ENCODE measurements at regions not wholly inside any gene's neighbourhood (a gene's known extent, or its start where the extent isn't known, plus 50 kb on each side); places are given as distances from the start of the nearest gene placed in this dataset.
A peak's percentile ranks its signal among the peaks of the same experiment; 100 is the strongest.

DNA sequence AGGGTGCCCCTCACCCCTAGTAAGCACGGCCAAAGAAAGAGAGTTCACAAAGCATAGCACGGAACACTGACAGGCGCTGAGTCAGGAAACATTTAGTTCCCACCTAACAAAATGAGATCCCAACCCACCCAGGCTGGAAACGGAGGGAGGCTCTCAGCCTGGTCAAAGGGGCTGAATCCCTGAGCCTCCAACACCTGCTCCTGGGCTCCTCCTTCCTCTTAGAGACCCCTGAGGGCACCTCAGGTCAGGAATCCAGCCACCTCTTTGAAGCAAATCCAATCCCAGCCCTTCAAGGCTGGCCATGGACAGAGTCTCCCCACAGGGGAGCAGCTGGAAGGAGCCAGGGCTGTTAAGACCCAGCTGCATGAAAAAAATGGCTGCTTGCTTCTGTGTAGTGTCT, 154.4 kb upstream of the HES1 start:
- ATAC-seq = peak; percentile 93
- Histone ChIP-seq H3K27me3 (ENCODE audit: insufficient read depth) (no peaks in the 10 kb centered on the region), H3K79me2 (replicated peaks; ENCODE audit: insufficient read depth) (no peaks in the 10 kb centered on the region), H3F3A (replicated peaks; ENCODE audit: low read depth) (no peaks in the 10 kb centered on the region), H3K36me3 (ENCODE audit: insufficient read depth) (no peaks in the 10 kb centered on the region), H3K4me1 (ENCODE audit: insufficient read depth) (no peaks in the 10 kb centered on the region), H3K4me2 (no peak overlapping the region), H3K27ac (ENCODE audit: low read depth) (no peak overlapping the region), H2AFZ (no peak overlapping the region), H4K20me1 (replicated peaks; ENCODE audit: insufficient read depth) (no peaks in the 10 kb centered on the region), H3K9me2 (ENCODE audit: insufficient read depth) (no peaks in the 10 kb centered on the region), H3K4me3 (no peak overlapping the region)
- H3K36me3 Mint-ChIP-seq (ENCODE audit: low read depth) = no peaks in the 10 kb centered on the region
- H3K9me3 Mint-ChIP-seq = no peaks in the 10 kb centered on the region
- DNase-seq (ENCODE audit: low spot score) = peak; percentile 25
- peaks cover 3% of the 10 kb centered on the region; the same call in 1 of the 3 replicates for H3K4me1 Mint-ChIP-seq
- peaks cover 23% of the 10 kb centered on the region for H3K27me3 Mint-ChIP-seq (ENCODE audit: insufficient read depth, low read depth, poor library complexity)
- H3K27ac Mint-ChIP-seq = no peak overlapping the region
- H3K4me3 Mint-ChIP-seq = no peak overlapping the region
- TF ChIP-seq STAT1 (IDR thresholded peaks at IDR 0.05; ENCODE audit: unreplicated experiment) = no peak
- TF ChIP-seq, protein P1, sequence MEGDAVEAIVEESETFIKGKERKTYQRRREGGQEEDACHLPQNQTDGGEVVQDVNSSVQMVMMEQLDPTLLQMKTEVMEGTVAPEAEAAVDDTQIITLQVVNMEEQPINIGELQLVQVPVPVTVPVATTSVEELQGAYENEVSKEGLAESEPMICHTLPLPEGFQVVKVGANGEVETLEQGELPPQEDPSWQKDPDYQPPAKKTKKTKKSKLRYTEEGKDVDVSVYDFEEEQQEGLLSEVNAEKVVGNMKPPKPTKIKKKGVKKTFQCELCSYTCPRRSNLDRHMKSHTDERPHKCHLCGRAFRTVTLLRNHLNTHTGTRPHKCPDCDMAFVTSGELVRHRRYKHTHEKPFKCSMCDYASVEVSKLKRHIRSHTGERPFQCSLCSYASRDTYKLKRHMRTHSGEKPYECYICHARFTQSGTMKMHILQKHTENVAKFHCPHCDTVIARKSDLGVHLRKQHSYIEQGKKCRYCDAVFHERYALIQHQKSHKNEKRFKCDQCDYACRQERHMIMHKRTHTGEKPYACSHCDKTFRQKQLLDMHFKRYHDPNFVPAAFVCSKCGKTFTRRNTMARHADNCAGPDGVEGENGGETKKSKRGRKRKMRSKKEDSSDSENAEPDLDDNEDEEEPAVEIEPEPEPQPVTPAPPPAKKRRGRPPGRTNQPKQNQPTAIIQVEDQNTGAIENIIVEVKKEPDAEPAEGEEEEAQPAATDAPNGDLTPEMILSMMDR (conservative IDR thresholded peaks at IDR 0.05; ENCODE audit: low read depth in 2 of 2) = no peak
- no peak for TF ChIP-seq CREB1 (CRISPR knock-in tag; IDR thresholded peaks at IDR 0.05; ENCODE audit: low read depth)
- no peak for TF ChIP-seq NANOG (IDR thresholded peaks at IDR 0.05; ENCODE audit: borderline replicate concordance)
- TF ChIP-seq, protein P2, sequence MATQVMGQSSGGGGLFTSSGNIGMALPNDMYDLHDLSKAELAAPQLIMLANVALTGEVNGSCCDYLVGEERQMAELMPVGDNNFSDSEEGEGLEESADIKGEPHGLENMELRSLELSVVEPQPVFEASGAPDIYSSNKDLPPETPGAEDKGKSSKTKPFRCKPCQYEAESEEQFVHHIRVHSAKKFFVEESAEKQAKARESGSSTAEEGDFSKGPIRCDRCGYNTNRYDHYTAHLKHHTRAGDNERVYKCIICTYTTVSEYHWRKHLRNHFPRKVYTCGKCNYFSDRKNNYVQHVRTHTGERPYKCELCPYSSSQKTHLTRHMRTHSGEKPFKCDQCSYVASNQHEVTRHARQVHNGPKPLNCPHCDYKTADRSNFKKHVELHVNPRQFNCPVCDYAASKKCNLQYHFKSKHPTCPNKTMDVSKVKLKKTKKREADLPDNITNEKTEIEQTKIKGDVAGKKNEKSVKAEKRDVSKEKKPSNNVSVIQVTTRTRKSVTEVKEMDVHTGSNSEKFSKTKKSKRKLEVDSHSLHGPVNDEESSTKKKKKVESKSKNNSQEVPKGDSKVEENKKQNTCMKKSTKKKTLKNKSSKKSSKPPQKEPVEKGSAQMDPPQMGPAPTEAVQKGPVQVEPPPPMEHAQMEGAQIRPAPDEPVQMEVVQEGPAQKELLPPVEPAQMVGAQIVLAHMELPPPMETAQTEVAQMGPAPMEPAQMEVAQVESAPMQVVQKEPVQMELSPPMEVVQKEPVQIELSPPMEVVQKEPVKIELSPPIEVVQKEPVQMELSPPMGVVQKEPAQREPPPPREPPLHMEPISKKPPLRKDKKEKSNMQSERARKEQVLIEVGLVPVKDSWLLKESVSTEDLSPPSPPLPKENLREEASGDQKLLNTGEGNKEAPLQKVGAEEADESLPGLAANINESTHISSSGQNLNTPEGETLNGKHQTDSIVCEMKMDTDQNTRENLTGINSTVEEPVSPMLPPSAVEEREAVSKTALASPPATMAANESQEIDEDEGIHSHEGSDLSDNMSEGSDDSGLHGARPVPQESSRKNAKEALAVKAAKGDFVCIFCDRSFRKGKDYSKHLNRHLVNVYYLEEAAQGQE (IDR thresholded peaks at IDR 0.05; ENCODE audit: unreplicated experiment) = no peak

DNA sequence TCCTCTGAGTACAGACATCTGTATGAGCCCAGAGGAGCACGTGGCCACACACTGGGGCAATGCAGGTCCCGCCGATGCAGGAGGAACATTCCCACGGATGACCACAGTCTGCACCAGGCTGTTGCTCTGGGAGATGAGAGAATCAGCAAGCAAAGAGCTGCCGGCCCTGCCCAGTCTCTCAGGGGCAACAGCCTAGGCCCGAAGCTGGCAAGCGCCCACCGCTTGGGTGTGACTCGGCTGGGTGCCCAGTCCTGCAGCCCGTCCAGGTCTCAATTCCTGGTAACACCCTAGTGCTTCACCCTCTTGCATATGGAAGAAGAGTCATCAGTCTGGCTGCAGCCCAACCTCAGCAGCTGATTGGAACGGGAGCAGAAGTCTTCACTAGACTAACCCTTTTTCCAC, 153.7 kb upstream of the HES1 start:
- Histone ChIP-seq H4K20me1 (replicated peaks; ENCODE audit: insufficient read depth) (no peaks in the 10 kb centered on the region), H3K79me2 (replicated peaks; ENCODE audit: insufficient read depth) (no peaks in the 10 kb centered on the region), H3K4me2 (no peak overlapping the region), H3K36me3 (ENCODE audit: insufficient read depth) (no peaks in the 10 kb centered on the region), H3K4me1 (ENCODE audit: insufficient read depth) (no peaks in the 10 kb centered on the region), H2AFZ (no peak overlapping the region), H3K4me3 (no peak overlapping the region), H3K27me3 (ENCODE audit: insufficient read depth) (no peaks in the 10 kb centered on the region), H3F3A (replicated peaks; ENCODE audit: low read depth) (no peaks in the 10 kb centered on the region), H3K27ac (ENCODE audit: low read depth) (no peak overlapping the region), H3K9me2 (ENCODE audit: insufficient read depth) (no peaks in the 10 kb centered on the region)
- no peak overlapping the region for H3K27ac Mint-ChIP-seq
- no peak for DNase-seq (ENCODE audit: low spot score)
- no peak for ATAC-seq
- H3K4me3 Mint-ChIP-seq = no peak overlapping the region
- H3K4me1 Mint-ChIP-seq = peaks cover 3% of the 10 kb centered on the region; the same call in 2 of the 3 replicates
- H3K36me3 Mint-ChIP-seq (ENCODE audit: low read depth) = no peaks in the 10 kb centered on the region
- peaks cover 23% of the 10 kb centered on the region for H3K27me3 Mint-ChIP-seq (ENCODE audit: insufficient read depth, low read depth, poor library complexity)
- H3K9me3 Mint-ChIP-seq = no peaks in the 10 kb centered on the region
- TF ChIP-seq, protein P1 (conservative IDR thresholded peaks at IDR 0.05; ENCODE audit: low read depth in 2 of 2) = no peak
- TF ChIP-seq NANOG (IDR thresholded peaks at IDR 0.05; ENCODE audit: borderline replicate concordance) (no peak), ZNF114 (CRISPR knock-in tag; IDR thresholded peaks at IDR 0.05) (no peak), JUNB (IDR thresholded peaks at IDR 0.05; ENCODE audit: unreplicated experiment) (no peak), STAT1 (IDR thresholded peaks at IDR 0.05; ENCODE audit: unreplicated experiment) (no peak)
- TF ChIP-seq, protein P3, sequence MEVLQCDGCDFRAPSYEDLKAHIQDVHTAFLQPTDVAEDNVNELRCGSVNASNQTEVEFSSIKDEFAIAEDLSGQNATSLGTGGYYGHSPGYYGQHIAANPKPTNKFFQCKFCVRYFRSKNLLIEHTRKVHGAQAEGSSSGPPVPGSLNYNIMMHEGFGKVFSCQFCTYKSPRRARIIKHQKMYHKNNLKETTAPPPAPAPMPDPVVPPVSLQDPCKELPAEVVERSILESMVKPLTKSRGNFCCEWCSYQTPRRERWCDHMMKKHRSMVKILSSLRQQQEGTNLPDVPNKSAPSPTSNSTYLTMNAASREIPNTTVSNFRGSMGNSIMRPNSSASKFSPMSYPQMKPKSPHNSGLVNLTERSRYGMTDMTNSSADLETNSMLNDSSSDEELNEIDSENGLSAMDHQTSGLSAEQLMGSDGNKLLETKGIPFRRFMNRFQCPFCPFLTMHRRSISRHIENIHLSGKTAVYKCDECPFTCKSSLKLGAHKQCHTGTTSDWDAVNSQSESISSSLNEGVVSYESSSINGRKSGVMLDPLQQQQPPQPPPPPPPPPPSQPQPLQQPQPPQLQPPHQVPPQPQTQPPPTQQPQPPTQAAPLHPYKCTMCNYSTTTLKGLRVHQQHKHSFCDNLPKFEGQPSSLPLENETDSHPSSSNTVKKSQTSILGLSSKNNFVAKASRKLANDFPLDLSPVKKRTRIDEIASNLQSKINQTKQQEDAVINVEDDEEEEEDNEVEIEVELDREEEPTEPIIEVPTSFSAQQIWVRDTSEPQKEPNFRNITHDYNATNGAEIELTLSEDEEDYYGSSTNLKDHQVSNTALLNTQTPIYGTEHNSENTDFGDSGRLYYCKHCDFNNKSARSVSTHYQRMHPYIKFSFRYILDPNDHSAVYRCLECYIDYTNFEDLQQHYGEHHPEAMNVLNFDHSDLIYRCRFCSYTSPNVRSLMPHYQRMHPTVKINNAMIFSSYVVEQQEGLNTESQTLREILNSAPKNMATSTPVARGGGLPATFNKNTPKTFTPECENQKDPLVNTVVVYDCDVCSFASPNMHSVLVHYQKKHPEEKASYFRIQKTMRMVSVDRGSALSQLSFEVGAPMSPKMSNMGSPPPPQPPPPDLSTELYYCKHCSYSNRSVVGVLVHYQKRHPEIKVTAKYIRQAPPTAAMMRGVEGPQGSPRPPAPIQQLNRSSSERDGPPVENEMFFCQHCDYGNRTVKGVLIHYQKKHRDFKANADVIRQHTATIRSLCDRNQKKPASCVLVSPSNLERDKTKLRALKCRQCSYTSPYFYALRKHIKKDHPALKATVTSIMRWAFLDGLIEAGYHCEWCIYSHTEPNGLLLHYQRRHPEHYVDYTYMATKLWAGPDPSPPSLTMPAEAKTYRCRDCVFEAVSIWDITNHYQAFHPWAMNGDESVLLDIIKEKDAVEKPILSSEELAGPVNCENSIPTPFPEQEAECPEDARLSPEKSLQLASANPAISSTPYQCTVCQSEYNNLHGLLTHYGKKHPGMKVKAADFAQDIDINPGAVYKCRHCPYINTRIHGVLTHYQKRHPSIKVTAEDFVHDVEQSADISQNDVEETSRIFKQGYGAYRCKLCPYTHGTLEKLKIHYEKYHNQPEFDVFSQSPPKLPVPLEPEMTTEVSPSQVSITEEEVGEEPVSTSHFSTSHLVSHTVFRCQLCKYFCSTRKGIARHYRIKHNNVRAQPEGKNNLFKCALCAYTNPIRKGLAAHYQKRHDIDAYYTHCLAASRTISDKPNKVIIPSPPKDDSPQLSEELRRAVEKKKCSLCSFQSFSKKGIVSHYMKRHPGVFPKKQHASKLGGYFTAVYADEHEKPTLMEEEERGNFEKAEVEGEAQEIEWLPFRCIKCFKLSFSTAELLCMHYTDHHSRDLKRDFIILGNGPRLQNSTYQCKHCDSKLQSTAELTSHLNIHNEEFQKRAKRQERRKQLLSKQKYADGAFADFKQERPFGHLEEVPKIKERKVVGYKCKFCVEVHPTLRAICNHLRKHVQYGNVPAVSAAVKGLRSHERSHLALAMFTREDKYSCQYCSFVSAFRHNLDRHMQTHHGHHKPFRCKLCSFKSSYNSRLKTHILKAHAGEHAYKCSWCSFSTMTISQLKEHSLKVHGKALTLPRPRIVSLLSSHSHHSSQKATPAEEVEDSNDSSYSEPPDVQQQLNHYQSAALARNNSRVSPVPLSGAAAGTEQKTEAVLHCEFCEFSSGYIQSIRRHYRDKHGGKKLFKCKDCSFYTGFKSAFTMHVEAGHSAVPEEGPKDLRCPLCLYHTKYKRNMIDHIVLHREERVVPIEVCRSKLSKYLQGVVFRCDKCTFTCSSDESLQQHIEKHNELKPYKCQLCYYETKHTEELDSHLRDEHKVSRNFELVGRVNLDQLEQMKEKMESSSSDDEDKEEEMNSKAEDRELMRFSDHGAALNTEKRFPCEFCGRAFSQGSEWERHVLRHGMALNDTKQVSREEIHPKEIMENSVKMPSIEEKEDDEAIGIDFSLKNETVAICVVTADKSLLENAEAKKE (CRISPR knock-in tag; IDR thresholded peaks at IDR 0.05) = no peak
